ENCODE measurements at regions not wholly inside any gene's neighbourhood (a gene's known extent, or its start where the extent isn't known, plus 50 kb on each side); places are given as distances from the start of the nearest gene placed in this dataset.
"Not testable (repeated sequence)": the region's sequence is repeated elsewhere in the genome, so short reads cannot be mapped to it uniquely, and the experiment has no call there.

GRCh38 chr5:56313004-56313531 lies 79.9 kb upstream of the ANKRD55 start:
- no peak for DNase-seq (ENCODE audit: low read depth in 3 of 3, low spot score in 2 of 3)

- DNase-seq (ENCODE audit: low read depth in 3 of 3, low spot score in 2 of 3), result peak; percentile 38 to 54 (median 41)
These were observed 78.3 kb upstream of the ANKRD55 start for GRCh38 chr5:56311306-56311905.

- DNase-seq (ENCODE audit: low read depth in 3 of 3, low spot score in 2 of 3), result no peak
These were observed 77.6 kb upstream of the ANKRD55 start for GRCh38 chr5:56310711-56311204.

- no peak for DNase-seq (ENCODE audit: low read depth in 3 of 3, low spot score in 2 of 3)
These were observed 76.2 kb upstream of the ANKRD55 start for GRCh38 chr5:56309262-56309826.

- no peak for DNase-seq (ENCODE audit: low read depth in 3 of 3, low spot score in 2 of 3)
These were observed 74.7 kb upstream of the ANKRD55 start for GRCh38 chr5:56307714-56308333.

- DNase-seq (ENCODE audit: low read depth in 3 of 3, low spot score in 2 of 3), result no peak
These were observed 73.5 kb upstream of the ANKRD55 start for GRCh38 chr5:56306433-56307150.

GRCh38 chr5:56305001-56305950 lies 72.1 kb upstream of the ANKRD55 start:
- DNase-seq (ENCODE audit: low read depth in 3 of 3, low spot score in 2 of 3), result no peak

GRCh38 chr5:56303511-56303910 lies 70.4 kb upstream of the ANKRD55 start:
- DNase-seq (ENCODE audit: low read depth in 3 of 3, low spot score in 2 of 3), result no peak

- no peak for DNase-seq (ENCODE audit: low read depth in 3 of 3, low spot score in 2 of 3)
These were observed 68.9 kb upstream of the ANKRD55 start for GRCh38 chr5:56302027-56302426.

GRCh38 chr5:56301069-56301468 lies 67.9 kb upstream of the ANKRD55 start:
- DNase-seq (ENCODE audit: low read depth in 3 of 3, low spot score in 2 of 3), result no peak

- no peak for DNase-seq (ENCODE audit: low read depth in 3 of 3, low spot score in 2 of 3)
These were observed 66.1 kb upstream of the ANKRD55 start for GRCh38 chr5:56299212-56299611.

- DNase-seq (ENCODE audit: low read depth in 3 of 3, low spot score in 2 of 3), result no peak
These were observed 65.4 kb upstream of the ANKRD55 start for GRCh38 chr5:56298336-56299090.

GRCh38 chr5:56297851-56298250 lies 64.7 kb upstream of the ANKRD55 start:
- DNase-seq (ENCODE audit: low read depth in 3 of 3, low spot score in 2 of 3), result no peak

GRCh38 chr5:56295311-56295710 lies 62.2 kb upstream of the ANKRD55 start:
- DNase-seq (ENCODE audit: low read depth in 3 of 3, low spot score in 2 of 3), result not testable (repeated sequence)

GRCh38 chr5:56294354-56294753 lies 61.2 kb upstream of the ANKRD55 start:
- DNase-seq (ENCODE audit: low read depth in 3 of 3, low spot score in 2 of 3), result no peak

GRCh38 chr5:56292874-56293273 lies 59.7 kb upstream of the ANKRD55 start:
- not testable (repeated sequence) for DNase-seq (ENCODE audit: low read depth in 3 of 3, low spot score in 2 of 3)

- no peak for DNase-seq (ENCODE audit: low read depth in 3 of 3, low spot score in 2 of 3)
These were observed 58.7 kb upstream of the ANKRD55 start for GRCh38 chr5:56291661-56292374.

GRCh38 chr5:56291079-56291643 lies 58.0 kb upstream of the ANKRD55 start:
- DNase-seq (ENCODE audit: low read depth in 3 of 3, low spot score in 2 of 3), result no peak

All from right renal cortex interstitium (tissue), 3 donors.